SH-SY5Y (cell line): ENCODE measurements at regions not wholly inside any gene's neighbourhood (a gene's known extent, or its start where the extent isn't known, plus 50 kb on each side); places are given as distances from the start of the nearest gene placed in this dataset.

Experiments
- GATA2 ChIP-seq: IDR thresholded peaks from 2 replicates; pipeline ENCODE4 v1.6.1; 2011; ENCODE audit warnings: mild to moderate bottlenecking, low read depth, low read length
- GATA3 ChIP-seq: IDR thresholded peaks from 2 replicates; pipeline ENCODE4 v1.6.1; 2011; ENCODE audit warnings: low read depth, mild to moderate bottlenecking, low read length, moderate library complexity

GRCh38 chr5:118558871-118559270, 429.5 kb downstream of the DTWD2 start:
- no peak for TF ChIP-seq GATA3
- TF ChIP-seq GATA2 = no peak
